Nephron (organoid): ENCODE measurements at regions not wholly inside any gene's neighbourhood (a gene's known extent, or its start where the extent isn't known, plus 50 kb on each side); places are given as distances from the start of the nearest gene placed in this dataset.

Source experiments
- H3K27ac Mint-ChIP-seq, 3 experiments: 2 replicates each; pipeline ENCODE4 v1.8.0; 2020; ENCODE audit warnings: mixed read lengths in 3 of 3, mild to moderate bottlenecking in 2 of 3, moderate library complexity in 1 of 3
- H3K27me3 Mint-ChIP-seq: 2 replicates; pipeline ENCODE4 v1.8.0; 2021; ENCODE audit warnings: low read depth, mild to moderate bottlenecking, moderate library complexity, mixed read lengths
- H3K36me3 Mint-ChIP-seq: 2 replicates; pipeline ENCODE4 v1.8.0; 2020; ENCODE audit warnings: low read depth, mixed read lengths
- H3K4me1 Mint-ChIP-seq: 2 replicates; pipeline ENCODE4 v1.8.0; 2020; ENCODE audit warnings: mixed read lengths
- H3K4me3 Mint-ChIP-seq, 3 experiments: 2 replicates each; pipeline ENCODE4 v1.8.0; 2020; ENCODE audit warnings: mild to moderate bottlenecking in 3 of 3, mixed read lengths in 3 of 3, moderate library complexity in 2 of 3
- H3K9me3 Mint-ChIP-seq: 2 replicates; pipeline ENCODE4 v1.8.0; 2020; ENCODE audit warnings: mixed read lengths
- CTCF ChIP-seq, 3 experiments: fragments of 200-600 bp; sonication (generic); IDR thresholded peaks; one replicate each; pipeline ENCODE4 v1.5.0; 2021; ENCODE audit warnings: antibody characterized with exemption in 3 of 3; ENCODE audit not compliant: unreplicated experiment in 3 of 3

DNA sequence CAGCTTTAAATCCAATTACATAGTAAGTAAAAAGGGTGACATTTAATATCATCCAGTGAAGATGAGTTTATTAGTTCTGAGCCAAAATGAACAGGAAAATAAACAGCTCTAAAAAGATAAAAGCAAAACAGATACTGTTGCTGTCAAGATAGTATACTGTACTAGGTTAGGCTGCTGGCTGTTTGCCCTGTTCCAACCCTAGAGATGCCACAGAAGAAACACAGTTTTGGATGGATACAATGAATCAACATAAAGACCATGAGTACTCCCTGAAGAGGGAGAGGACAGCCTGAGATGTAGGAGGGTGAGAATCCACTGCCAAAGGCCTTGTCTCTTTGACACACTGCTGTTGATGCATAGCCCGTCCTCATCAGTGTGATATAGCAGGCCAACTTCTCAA is 1302.7 kb downstream of the EFNA5 start:
- Mint-ChIP-seq H3K36me3 (no peaks in the 10 kb centered on the region), H3K4me1 (no peaks in the 10 kb centered on the region), H3K27me3 (no peaks in the 10 kb centered on the region), H3K27ac (no peak overlapping the region), H3K9me3 (peaks cover 18% of the 10 kb centered on the region), H3K4me3 (no peak overlapping the region)
- TF ChIP-seq CTCF (IDR thresholded peaks at IDR 0.05; ENCODE audit: unreplicated experiment in 3 of 3): no peak

GRCh38 chr5:106367281-106367680 is 1303.5 kb downstream of the EFNA5 start:
- H3K36me3 Mint-ChIP-seq: no peaks in the 10 kb centered on the region
- H3K9me3 Mint-ChIP-seq: peaks cover 26% of the 10 kb centered on the region
- H3K27me3 Mint-ChIP-seq: no peaks in the 10 kb centered on the region
- no peak for TF ChIP-seq CTCF (IDR thresholded peaks at IDR 0.05; ENCODE audit: unreplicated experiment in 3 of 3)
- no peak overlapping the region for H3K27ac Mint-ChIP-seq
- H3K4me1 Mint-ChIP-seq: no peaks in the 10 kb centered on the region
- H3K4me3 Mint-ChIP-seq: no peak overlapping the region

DNA sequence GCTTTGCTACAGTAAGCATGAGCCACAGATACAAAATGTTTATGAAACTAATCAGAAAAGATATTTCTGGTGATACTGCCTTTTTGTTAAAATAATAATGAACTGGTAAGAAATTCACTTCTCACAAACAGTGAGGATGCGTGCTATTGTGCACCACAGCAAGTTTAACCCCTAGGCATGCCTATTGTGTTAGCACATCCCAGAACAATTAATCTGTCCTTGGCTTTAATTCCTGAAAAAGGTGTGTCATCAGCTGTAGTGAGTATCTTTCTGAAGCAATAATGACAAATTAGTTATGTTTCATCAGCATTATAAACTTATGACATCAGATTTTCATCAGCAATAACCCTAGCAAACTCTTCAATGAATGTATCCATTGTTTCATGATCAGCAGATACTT is 1307.2 kb downstream of the EFNA5 start:
- Mint-ChIP-seq H3K36me3 (no peaks in the 10 kb centered on the region), H3K4me3 (no peak overlapping the region), H3K27me3 (no peaks in the 10 kb centered on the region), H3K4me1 (no peaks in the 10 kb centered on the region), H3K27ac (no peak overlapping the region), H3K9me3 (peaks cover 14% of the 10 kb centered on the region)
- TF ChIP-seq CTCF (IDR thresholded peaks at IDR 0.05; ENCODE audit: unreplicated experiment in 3 of 3): no peak

DNA sequence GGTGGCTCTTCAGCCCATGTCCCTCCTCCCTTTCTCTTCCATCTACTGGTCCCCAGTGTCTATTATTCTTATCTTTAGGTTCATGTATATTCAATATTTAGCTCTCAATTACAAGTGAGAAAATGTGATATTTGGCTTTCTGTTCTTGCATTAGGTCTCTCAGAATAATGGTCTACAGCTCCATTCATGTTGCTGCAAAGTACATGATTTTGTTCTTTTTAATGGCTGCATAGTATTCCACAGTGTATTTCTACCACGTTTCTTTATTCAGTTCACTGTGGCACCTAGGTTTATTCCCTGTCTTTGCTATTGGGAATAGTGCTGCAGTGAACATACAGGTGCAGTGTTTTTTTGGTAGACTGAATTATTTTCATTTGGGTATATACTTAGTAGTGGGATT is 1308.8 kb downstream of the EFNA5 start:
- Mint-ChIP-seq H3K36me3 (no peaks in the 10 kb centered on the region), H3K4me1 (no peaks in the 10 kb centered on the region), H3K4me3 (no peak overlapping the region), H3K9me3 (peaks cover 12% of the 10 kb centered on the region), H3K27me3 (no peaks in the 10 kb centered on the region), H3K27ac (no peak overlapping the region)
- no peak for TF ChIP-seq CTCF (IDR thresholded peaks at IDR 0.05; ENCODE audit: unreplicated experiment in 3 of 3)

DNA sequence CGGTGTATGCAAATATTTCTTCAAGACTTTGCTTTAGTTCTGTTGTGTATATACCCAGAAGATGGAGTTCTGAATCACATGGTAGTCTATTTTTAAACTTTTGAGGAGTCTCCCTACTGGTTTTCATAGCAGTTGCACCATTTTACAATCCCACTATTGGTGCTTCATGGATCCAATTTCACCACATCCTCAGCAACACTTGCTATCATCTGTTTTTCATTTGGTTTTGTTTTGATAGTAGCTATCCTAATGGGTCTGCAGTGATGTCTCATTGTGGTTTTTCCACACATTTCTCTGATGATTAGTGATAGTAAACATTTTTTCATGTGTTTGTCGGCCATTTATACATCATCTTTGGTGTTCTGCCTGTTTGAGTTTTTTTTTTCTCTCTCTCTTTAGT is 1339.3 kb downstream of the EFNA5 start:
- TF ChIP-seq CTCF (IDR thresholded peaks at IDR 0.05; ENCODE audit: unreplicated experiment in 3 of 3): no peak
- Mint-ChIP-seq H3K4me1 (no peaks in the 10 kb centered on the region), H3K4me3 (no peak overlapping the region), H3K27ac (no peak overlapping the region), H3K27me3 (no peaks in the 10 kb centered on the region), H3K36me3 (no peaks in the 10 kb centered on the region), H3K9me3 (peaks cover under 1% of the 10 kb centered on the region)

DNA sequence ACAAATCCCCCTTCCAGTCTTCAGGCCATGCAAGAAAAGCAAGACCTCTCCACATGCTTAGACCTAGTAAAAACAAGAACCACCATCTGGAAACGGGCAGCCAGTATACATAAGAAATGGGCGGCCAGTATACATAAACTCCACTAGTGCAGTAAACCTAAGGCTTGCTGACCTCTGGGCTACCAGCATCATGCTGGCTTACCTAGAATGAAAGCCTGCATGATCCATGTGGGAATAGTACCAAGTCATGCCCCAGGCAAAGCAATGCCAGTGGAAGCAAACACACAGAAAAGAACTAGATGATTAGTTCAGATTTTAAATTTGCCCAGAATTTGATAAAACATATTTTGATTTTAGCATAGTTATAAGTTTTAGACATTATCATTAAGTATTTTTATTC is 1346.4 kb downstream of the EFNA5 start:
- Mint-ChIP-seq H3K9me3 (peaks cover 4% of the 10 kb centered on the region), H3K4me3 (no peak overlapping the region), H3K27me3 (no peaks in the 10 kb centered on the region), H3K27ac (no peak overlapping the region), H3K4me1 (no peaks in the 10 kb centered on the region), H3K36me3 (no peaks in the 10 kb centered on the region)
- TF ChIP-seq CTCF (IDR thresholded peaks at IDR 0.05; ENCODE audit: unreplicated experiment in 3 of 3): no peak
